Mucosa of stomach (tissue), 1 donor: ENCODE measurements at regions not wholly inside any gene's neighbourhood (a gene's known extent, or its start where the extent isn't known, plus 50 kb on each side); places are given as distances from the start of the nearest gene placed in this dataset.

ENCODE experiments used
- H3K27me3 ChIP-seq: one replicate; pipeline ENCODE4 v1.7.0; 2013; ENCODE audit warnings: mild to moderate bottlenecking, low read length; ENCODE audit not compliant: control insufficient read depth, insufficient read depth
- H3K36me3 ChIP-seq: one replicate; pipeline ENCODE4 v1.7.0; 2013; ENCODE audit warnings: low read length; ENCODE audit not compliant: control insufficient read depth, insufficient read depth
- H3K4me1 ChIP-seq: one replicate; pipeline ENCODE4 v1.7.0; 2013; ENCODE audit warnings: mild to moderate bottlenecking, low read length; ENCODE audit not compliant: control insufficient read depth, insufficient read depth
- H3K4me3 ChIP-seq: one replicate; pipeline ENCODE4 v1.7.0; 2013; ENCODE audit warnings: low read length
- H3K9ac ChIP-seq: one replicate; pipeline ENCODE4 v1.7.0; 2013; ENCODE audit warnings: mild to moderate bottlenecking, low read length, moderate library complexity
- H3K9me3 ChIP-seq: one replicate; pipeline ENCODE4 v1.7.0; 2013; ENCODE audit warnings: mild to moderate bottlenecking, low read length, moderate library complexity; ENCODE audit not compliant: control insufficient read depth
- donor health status: Pancreatic carcinoma.

- H3K27me3 ChIP-seq, result no peaks in the 10 kb centered on the region
- no peaks in the 10 kb centered on the region for H3K36me3 ChIP-seq
- no peak overlapping the region for H3K4me3 ChIP-seq
- peaks cover 11% of the 10 kb centered on the region for H3K4me1 ChIP-seq
- no peak overlapping the region for H3K9ac ChIP-seq
- no peaks in the 10 kb centered on the region for H3K9me3 ChIP-seq
These were observed 70.1 kb upstream of the MEF2A start for GRCh38 chr15:99495430-99496301.

- Histone ChIP-seq H3K4me1 (peaks cover 11% of the 10 kb centered on the region), H3K27me3 (no peaks in the 10 kb centered on the region), H3K9ac (no peak overlapping the region), H3K36me3 (no peaks in the 10 kb centered on the region), H3K9me3 (no peaks in the 10 kb centered on the region), H3K4me3 (no peak overlapping the region)
These were observed 69.5 kb upstream of the MEF2A start for GRCh38 chr15:99496302-99496629.

DNA sequence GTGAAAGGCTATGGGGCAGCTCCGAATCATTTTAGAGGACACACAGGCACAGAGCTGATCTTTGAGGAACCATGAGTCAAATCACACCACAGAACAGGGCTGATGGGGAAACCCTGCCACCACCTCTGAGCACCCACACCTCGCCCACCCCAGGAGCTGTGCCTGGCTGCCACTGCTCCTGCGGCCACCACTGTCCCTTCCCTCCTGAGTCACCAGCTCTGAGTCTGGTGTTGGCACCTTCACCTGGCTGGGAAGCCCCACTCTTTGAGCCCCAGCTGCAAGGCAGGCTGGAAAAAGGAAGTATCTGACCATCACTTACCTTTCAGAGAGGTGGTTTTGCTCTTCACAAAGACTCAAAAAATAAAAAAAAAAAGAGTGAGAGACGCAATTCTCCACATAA is 63.6 kb upstream of the MEF2A start:
- no peaks in the 10 kb centered on the region for H3K9me3 ChIP-seq
- no peaks in the 10 kb centered on the region for H3K36me3 ChIP-seq
- H3K9ac ChIP-seq, result no peak overlapping the region
- H3K4me3 ChIP-seq, result no peak overlapping the region
- H3K4me1 ChIP-seq, result peaks cover 7% of the 10 kb centered on the region
- H3K27me3 ChIP-seq, result no peaks in the 10 kb centered on the region

- Histone ChIP-seq H3K4me3 (no peak overlapping the region), H3K27me3 (no peaks in the 10 kb centered on the region)
These were observed 63.1 kb upstream of the MEF2A start for GRCh38 chr15:99502661-99503060.

DNA sequence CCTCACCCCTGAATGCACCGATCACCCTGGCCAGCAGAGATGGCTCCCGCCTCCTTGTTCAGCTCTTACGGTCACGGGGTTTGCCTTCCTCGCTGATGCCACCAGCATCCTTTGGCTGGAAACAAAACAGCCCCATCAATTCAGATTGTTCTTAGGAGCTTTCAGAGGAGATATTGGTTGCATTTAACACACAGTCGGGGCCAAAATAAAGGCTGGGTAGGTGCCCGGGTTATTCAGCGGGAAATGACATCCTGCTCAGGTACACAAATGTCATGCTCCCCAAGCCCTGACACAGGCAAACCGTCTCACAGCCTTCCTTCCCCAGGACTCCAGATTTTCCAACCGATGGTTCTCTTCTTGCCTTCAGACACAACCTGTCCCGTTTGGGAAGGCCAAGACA is 62.4 kb upstream of the MEF2A start:
- peaks cover 14% of the 10 kb centered on the region for H3K4me1 ChIP-seq
- H3K9me3 ChIP-seq, result no peaks in the 10 kb centered on the region

More at GRCh38 chr15:99502661-99503060, 63.1 kb upstream of the MEF2A start:
- Histone ChIP-seq H3K9me3 (no peaks in the 10 kb centered on the region), H3K4me1 (peaks cover 12% of the 10 kb centered on the region), H3K36me3 (no peaks in the 10 kb centered on the region), H3K9ac (no peak overlapping the region)

DNA sequence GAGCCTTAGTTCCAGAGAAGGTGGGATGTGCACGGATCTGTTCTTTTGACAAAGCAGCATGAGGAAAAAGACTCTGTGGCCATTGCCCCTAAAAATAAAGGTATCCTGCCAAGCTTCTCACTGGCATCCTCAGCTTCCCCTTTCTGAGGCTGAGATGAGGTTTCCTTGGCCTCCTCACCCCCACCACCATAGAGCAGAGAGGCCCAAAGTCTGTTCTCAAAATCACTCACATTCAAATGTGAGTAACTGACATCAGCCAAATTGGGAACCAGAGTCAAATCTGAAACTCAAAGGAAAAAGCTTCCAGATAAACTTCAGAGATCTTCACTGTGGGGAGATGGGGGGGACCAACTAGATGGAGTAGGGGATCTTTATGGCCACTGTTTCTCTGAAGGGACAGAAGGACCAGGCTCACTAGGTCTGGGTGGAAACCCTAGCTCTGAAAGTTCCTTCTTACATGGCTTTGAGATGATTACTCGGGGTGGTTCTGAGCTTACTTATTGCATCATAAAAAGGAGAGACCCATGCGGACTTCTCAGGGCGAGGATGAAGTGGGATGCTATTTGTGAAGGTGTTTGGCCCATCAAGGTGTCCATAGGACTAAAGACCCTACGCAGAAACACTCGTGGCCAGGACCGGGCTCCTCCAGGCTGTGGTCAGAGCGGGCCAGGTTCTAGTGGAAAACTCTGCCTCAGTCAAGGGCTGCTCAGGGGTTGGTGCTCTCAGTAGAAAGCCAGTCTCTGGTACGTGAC is 61.5 kb upstream of the MEF2A start:
- Histone ChIP-seq H3K36me3 (no peaks in the 10 kb centered on the region), H3K4me3 (no peak overlapping the region), H3K27me3 (no peaks in the 10 kb centered on the region), H3K9me3 (no peaks in the 10 kb centered on the region), H3K4me1 (peaks cover 17% of the 10 kb centered on the region), H3K9ac (no peak overlapping the region)

More for the DNA sequence above, 62.4 kb upstream of the MEF2A start:
- no peaks in the 10 kb centered on the region for H3K36me3 ChIP-seq
- H3K27me3 ChIP-seq, result no peaks in the 10 kb centered on the region
- H3K4me3 ChIP-seq, result no peak overlapping the region
- H3K9ac ChIP-seq, result no peak overlapping the region

DNA sequence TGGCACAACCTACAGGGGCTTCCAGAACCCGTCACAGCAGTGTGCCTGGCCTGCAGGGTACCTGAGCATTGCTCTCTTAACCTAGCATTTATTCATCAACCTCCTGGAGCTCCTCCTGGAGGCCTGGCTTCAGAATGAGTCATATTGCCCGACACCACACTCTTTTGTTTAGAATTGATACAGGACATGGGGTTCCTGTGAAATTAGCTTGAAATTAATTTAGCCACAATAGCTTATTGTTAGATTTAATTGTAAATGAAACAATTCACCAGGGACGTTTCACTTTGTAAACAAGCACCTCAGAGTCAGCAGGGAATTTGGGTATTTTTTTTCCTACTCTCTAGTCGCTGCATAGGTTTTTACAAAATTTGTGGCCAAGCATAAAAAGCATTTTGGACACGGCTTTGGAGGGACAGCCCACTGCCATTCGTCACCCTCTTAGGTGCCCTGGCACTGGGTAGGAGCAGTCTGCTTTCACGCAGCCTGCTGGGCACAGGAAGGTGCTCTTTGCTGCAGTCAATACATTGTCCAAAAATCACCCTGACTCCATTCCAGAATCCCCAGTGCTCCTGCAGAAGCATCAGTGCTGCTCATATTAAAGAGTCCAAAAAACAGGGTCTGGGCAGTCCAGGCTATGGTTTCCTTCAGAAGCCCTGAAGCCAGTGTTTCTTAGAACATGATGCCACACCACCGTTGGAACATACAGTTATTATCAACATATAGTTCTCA is 60.8 kb upstream of the MEF2A start:
- H3K4me3 ChIP-seq, result no peak overlapping the region
- H3K4me1 ChIP-seq, result peaks cover 20% of the 10 kb centered on the region
- no peaks in the 10 kb centered on the region for H3K27me3 ChIP-seq
- no peaks in the 10 kb centered on the region for H3K36me3 ChIP-seq
- H3K9ac ChIP-seq, result no peak overlapping the region
- no peaks in the 10 kb centered on the region for H3K9me3 ChIP-seq

GRCh38 chr15:99506399-99506798 is 59.4 kb upstream of the MEF2A start:
- H3K4me1 ChIP-seq, result peaks cover 20% of the 10 kb centered on the region
- no peak overlapping the region for H3K9ac ChIP-seq
- H3K9me3 ChIP-seq, result no peaks in the 10 kb centered on the region
- H3K4me3 ChIP-seq, result no peak overlapping the region
- no peaks in the 10 kb centered on the region for H3K27me3 ChIP-seq
- H3K36me3 ChIP-seq, result no peaks in the 10 kb centered on the region

DNA sequence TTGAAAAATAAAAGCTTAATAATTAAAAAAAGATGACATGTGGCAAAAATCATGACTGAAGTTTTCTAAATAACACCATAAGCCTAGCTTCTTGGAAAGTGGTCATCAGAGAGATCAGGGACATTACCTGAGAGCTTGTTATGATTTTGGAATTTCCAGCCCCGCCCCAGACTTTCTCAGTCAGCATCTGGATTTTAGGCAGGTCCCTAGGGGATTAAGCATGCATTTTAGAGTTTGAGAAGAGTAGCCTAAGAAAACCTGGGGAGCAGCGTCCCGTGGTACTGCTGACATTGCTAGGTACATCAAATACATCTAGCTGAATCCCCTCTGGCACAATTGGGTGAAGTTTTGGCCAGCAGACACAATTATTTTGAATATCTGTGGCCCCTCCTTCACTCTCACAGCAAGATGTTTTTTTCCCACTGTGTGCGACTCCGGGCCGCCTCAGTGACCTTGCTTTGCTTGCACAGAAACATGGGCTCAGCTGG is 58.7 kb upstream of the MEF2A start:
- H3K9me3 ChIP-seq, result no peaks in the 10 kb centered on the region
- H3K27me3 ChIP-seq, result no peaks in the 10 kb centered on the region
- no peak overlapping the region for H3K9ac ChIP-seq
- peaks cover 20% of the 10 kb centered on the region for H3K4me1 ChIP-seq
- no peak overlapping the region for H3K4me3 ChIP-seq
- H3K36me3 ChIP-seq, result no peaks in the 10 kb centered on the region

- H3K27me3 ChIP-seq, result no peaks in the 10 kb centered on the region
- no peaks in the 10 kb centered on the region for H3K9me3 ChIP-seq
- no peak overlapping the region for H3K9ac ChIP-seq
- H3K4me3 ChIP-seq, result no peak overlapping the region
- H3K4me1 ChIP-seq, result peaks cover 20% of the 10 kb centered on the region
- no peaks in the 10 kb centered on the region for H3K36me3 ChIP-seq
These were observed 58.1 kb upstream of the MEF2A start for GRCh38 chr15:99507504-99508310.

DNA sequence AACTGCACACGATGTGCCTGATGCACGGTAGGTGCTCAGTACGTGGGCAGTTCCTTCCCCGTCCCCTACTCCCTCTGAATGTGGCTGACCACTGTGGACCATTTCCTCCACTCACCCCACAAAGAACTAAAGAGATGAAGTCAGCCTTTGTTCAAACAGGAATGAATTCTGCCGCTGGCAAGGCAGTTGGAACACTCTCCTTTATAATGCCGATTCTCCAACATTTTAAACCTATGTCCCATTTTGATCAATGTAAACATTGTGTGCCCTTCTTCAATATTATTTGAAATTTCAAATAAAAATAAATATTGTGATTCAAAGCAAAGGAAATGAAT is 57.5 kb upstream of the MEF2A start:
- Histone ChIP-seq H3K9ac (no peak overlapping the region), H3K27me3 (no peaks in the 10 kb centered on the region), H3K9me3 (no peaks in the 10 kb centered on the region), H3K4me1 (peaks cover 20% of the 10 kb centered on the region), H3K36me3 (no peaks in the 10 kb centered on the region), H3K4me3 (no peak overlapping the region)
